DMS53 treated with DMSO at 0.1 percent for 48 hours (cell line): ENCODE measurements at regions not wholly inside any gene's neighbourhood (a gene's known extent, or its start where the extent isn't known, plus 50 kb on each side); places are given as distances from the start of the nearest gene placed in this dataset.

Experiments used
- DNase-seq: peaks from one replicate; lab custom pipeline; 2025; ENCODE audit not compliant: unreplicated experiment; lab: John Stamatoyannopoulos, UW

DNA sequence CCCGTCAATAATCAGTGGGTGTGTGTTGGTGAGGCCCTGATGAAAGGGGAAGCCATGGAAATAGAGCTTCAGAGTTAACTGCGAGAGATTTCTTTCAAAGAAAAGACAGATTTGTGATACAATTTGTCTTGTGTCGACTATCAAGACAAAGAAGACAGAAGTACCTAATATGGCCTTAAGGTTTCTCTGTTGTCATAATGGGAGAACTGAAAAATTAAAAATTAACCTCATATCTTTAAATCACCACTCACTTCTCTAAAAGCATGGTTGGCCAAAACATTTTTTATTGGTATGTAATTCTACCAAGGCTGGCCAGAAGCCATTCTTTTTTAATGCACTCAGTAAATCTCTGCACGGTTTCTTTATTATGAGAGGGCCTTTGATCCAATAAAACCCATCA, 282.9 kb upstream of the WWC1 start:
- DNase-seq = no peak

- no peak for DNase-seq
Measured at GRCh38 chr5:168011096-168011495, 280.3 kb upstream of the WWC1 start.

GRCh38 chr5:168012006-168012405, 279.4 kb upstream of the WWC1 start:
- no peak for DNase-seq

DNA sequence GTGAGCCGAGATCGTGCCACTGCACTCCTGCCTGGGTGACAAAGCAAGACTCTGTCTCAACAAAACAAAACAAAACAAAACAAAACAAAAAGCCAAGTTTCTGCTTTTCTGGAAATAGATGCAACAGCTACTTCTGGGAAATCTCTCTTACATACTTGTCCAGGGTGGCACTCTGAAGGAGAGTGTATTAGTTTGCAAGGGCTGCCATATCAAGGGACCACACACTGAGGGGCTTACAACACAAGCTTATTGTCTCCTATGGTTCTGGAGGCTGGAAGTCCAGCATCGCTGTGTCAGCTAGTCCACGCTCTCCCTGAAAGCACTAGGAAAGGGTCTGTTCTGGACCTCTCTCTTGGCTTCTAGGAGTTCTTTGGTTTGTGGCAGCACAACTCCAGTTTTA, 277.9 kb upstream of the WWC1 start:
- no peak for DNase-seq

- DNase-seq = no peak
Measured at GRCh38 chr5:168014433-168015123, 276.9 kb upstream of the WWC1 start.

- DNase-seq = no peak
Measured at GRCh38 chr5:168015506-168015905, 275.9 kb upstream of the WWC1 start.

DNA sequence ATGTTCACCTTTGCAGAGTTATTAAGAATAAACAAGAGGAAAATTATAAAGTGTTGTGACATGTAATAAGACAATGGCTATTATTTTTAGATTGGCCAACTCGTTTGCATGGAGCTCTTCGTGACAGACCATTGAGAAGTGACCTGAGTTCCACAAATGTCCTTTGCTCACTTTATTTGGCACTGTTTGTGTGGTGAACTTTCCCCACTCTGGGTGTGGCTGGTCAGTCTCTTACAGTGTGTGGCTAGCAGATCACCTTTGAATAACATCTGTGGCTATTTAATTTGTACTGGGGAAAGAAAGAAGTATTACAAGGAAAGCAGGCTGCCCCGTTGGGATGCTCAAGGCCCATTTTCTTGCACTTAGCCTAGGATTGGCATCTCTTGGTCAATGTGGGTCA, 274.1 kb upstream of the WWC1 start:
- no peak for DNase-seq

DNA sequence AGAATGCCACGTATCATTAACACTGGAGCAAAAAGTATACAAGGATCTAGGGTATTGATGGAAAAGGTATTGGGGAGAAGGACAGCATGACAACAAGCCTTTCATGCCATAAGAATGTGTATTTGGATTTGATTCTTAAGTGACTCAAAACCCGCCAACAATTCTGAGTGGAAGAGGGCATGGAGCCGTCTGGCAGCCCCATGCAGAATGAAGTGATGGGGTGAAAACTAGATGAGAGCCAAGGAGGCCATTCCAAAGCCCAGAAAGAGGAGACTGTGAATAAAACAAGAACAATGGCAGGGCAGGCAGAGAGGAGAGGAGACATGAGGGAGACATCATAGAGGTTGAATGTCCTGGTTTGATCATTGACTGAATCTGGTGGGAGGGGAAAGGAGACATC, 272.3 kb upstream of the WWC1 start:
- DNase-seq = no peak

GRCh38 chr5:168020542-168021294, 270.7 kb upstream of the WWC1 start:
- no peak for DNase-seq

DNA sequence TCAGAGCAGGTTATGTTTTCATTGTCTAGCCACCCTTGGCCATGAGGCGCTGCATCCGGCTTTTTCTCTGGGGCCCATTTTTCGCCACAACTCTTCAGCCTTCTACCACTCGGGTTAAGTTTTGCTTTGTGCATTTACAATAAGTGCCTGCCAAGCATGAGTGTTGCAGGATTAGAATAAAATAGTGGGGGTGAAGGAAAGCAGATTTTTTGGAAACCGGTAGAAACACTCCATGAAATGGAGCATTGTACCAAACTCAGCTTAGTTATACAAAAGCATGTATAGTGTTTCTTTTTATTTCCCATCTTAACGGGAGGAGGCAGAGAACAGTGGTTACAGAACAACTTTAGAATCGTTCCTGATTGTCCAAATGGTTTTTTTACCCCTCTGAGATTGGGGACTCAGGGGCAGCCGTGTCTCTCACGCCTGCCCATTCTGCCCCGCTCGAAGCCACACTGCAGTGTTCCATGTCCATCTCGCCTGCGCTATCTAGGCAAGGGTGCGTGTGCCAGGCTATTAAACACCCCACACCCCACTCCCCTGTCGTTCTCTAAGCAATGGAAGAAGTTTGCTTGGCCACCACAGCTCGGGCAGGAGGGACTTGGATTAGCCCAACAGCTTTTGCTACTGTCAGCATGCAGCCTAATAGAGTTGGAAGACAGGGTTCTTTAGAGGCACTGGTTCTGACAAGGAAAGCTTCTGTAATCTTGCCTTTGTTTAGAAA, 268.8 kb upstream of the WWC1 start:
- no peak for DNase-seq

DNA sequence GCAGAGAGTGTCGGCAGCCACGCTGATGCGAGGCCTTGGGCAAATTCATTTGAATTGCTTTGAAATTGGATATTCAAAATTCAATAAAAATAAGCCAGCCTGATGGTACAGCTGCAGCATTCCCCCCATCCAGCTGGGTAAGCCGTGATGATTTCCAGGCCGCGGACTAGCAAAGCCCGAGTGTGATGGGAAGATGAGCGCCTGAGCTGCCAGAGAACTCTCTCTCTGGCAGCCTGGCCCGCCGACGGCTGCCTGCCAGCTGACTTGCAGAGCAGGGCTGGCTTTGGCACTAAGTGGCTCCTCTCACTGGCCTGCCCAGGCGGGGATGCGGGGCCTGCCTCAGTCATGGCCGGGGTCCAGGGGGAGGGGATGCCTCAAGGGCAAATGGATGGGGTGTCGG, 268.3 kb upstream of the WWC1 start:
- DNase-seq = no peak

GRCh38 chr5:168024306-168024705, 267.1 kb upstream of the WWC1 start:
- no peak for DNase-seq

- DNase-seq = no peak
Measured at GRCh38 chr5:168027007-168027406, 264.4 kb upstream of the WWC1 start.

GRCh38 chr5:168030912-168031311, 260.5 kb upstream of the WWC1 start:
- no peak for DNase-seq

DNA sequence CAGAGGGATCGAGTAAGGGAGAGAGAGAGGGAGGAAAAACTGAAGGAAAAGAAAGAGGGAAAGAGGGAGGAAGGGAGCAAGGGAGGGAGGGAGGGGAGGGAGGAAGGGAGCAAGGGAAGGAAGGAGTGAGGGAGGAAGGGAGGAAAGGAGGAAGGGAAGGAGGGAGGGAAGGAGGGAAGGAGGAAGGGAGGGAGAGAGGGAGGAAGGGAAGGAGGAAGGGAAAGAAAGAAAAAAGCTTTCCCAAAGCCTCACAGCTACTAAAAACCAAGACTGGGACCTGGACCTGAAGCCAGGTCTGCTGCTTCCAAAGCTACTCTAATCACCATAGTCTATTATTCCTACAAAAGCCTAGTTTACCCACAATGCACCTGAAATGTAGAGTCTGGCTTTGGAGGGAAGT, 259.8 kb upstream of the WWC1 start:
- no peak for DNase-seq

GRCh38 chr5:168039039-168039438, 252.4 kb upstream of the WWC1 start:
- no peak for DNase-seq

DNA sequence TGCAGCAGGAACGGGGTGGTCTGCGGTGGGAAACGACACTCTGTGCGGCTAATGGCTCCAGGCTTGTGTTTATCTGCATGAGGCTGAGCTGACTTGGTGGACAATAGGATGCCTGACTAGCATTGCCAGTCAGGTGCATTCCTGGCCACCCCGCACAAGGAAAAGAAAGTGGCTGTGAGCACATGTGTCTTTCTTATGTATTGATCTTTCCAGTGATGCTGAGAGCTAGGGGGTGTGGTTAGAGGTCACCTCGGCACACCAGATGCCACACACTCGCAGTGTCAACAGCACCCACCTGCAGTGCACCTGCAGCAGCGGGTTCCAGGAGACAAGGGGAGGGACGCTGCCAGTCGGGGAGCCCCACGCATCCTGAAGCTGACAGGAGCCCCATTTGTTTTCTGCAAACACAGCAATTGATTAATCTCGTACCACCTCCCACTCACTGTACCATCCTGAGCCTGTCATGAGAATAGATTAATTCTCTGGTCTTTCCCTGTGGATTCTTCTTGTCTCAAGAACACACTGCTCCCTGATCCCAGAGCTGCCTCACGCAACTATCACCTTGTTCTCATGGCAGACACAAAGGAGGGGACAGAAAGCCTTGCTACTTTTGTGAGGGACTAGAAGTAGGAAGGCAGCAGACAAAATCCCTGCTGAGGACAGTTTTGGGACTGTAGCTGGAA, 251.7 kb upstream of the WWC1 start:
- DNase-seq = no peak

- no peak for DNase-seq
Measured at GRCh38 chr5:168041583-168041982, 249.9 kb upstream of the WWC1 start.

GRCh38 chr5:168042284-168043068, 249.0 kb upstream of the WWC1 start:
- no peak for DNase-seq

DNA sequence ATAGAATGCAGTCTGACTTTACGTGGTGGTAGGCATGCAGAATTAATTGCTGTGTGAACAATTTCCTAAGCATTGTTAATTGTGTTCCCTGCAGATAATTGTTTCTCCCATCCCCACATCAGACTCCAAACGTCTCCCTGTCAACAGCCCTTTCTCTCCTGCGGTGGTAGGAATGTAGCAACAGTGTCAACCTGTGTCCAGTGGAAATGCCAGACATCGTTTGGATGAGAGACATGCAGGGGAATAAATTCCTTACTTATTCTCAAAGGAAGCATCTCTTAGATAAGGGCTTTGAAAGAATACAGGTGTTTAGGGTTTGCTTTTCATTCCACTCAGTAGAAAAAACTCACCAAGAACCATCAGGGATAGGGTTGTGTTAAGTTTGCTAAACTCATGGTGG, 245.3 kb upstream of the WWC1 start:
- DNase-seq = no peak
